Hepatocyte (in vitro differentiated cells): ENCODE measurements at regions not wholly inside any gene's neighbourhood (a gene's known extent, or its start where the extent isn't known, plus 50 kb on each side); places are given as distances from the start of the nearest gene placed in this dataset.

Experiments used
- DNase-seq: peaks from one replicate; pipeline ENCODE4 v3.0.0-alpha.2; 2016; ENCODE audit warnings: low spot score
- H2AFZ ChIP-seq: fragments of 200-600 bp; sonication (generic); 2 replicates; pipeline ENCODE4 v1.6.0; 2016; ENCODE audit warnings: antibody characterized with exemption, mild to moderate bottlenecking
- H3K27ac ChIP-seq: fragments of 200-600 bp; sonication (generic); 2 replicates; pipeline ENCODE4 v1.5.1; 2016; ENCODE audit warnings: mild to moderate bottlenecking
- H3K27me3 ChIP-seq: fragments of 200-600 bp; sonication (generic); 2 replicates; pipeline ENCODE4 v1.6.1; 2016
- H3K36me3 ChIP-seq: fragments of 200-600 bp; sonication (generic); replicated peaks from 2 replicates; pipeline ENCODE4 v1.5.1; 2016; ENCODE audit warnings: low read depth; ENCODE audit not compliant: insufficient read depth
- H3K4me1 ChIP-seq: fragments of 200-600 bp; sonication (generic); 2 replicates; pipeline ENCODE4 v1.5.1; 2016; ENCODE audit warnings: mild to moderate bottlenecking, moderate library complexity; ENCODE audit not compliant: insufficient read depth
- H3K4me2 ChIP-seq: fragments of 200-600 bp; sonication (generic); 2 replicates; pipeline ENCODE4 v1.6.0; 2016
- H3K4me3 ChIP-seq: fragments of 200-600 bp; sonication (generic); 2 replicates; pipeline ENCODE4 v1.5.1; 2016; ENCODE audit warnings: mild to moderate bottlenecking
- H3K79me2 ChIP-seq: fragments of 200-600 bp; sonication (generic); 2 replicates; pipeline ENCODE4 v1.6.0; 2017; ENCODE audit warnings: mild to moderate bottlenecking
- H3K9me2 ChIP-seq: fragments of 200-600 bp; sonication (generic); replicated peaks from 2 replicates; pipeline ENCODE4 v1.6.0; 2017; ENCODE audit warnings: mild to moderate bottlenecking; ENCODE audit not compliant: insufficient read depth
- H3K9me3 ChIP-seq: fragments of 200-600 bp; sonication (generic); 2 replicates; pipeline ENCODE4 v1.5.1; 2016; ENCODE audit warnings: low read depth, mild to moderate bottlenecking
- H4K20me1 ChIP-seq: fragments of 200-600 bp; sonication (generic); 2 replicates; pipeline ENCODE4 v1.6.0; 2016; ENCODE audit warnings: mild to moderate bottlenecking; ENCODE audit not compliant: insufficient read depth, poor library complexity, severe bottlenecking
- EZH2 ChIP-seq: fragments of 200-600 bp; sonication (generic); IDR thresholded peaks from 2 replicates; pipeline ENCODE4 v1.6.1; 2016; ENCODE audit warnings: antibody characterized with exemption, mild to moderate bottlenecking, borderline replicate concordance
- EZH2phosphoT487 ChIP-seq: fragments of 200-600 bp; sonication (generic); IDR thresholded peaks from one replicate; pipeline ENCODE4 v1.6.1; 2018; ENCODE audit warnings: antibody characterized with exemption, mild to moderate bottlenecking, low read depth, moderate library complexity; ENCODE audit not compliant: unreplicated experiment, severe bottlenecking
- WGBS: methylation state at CpG from one replicate; pipeline ENCODE4 v1.1.6; 2016; ENCODE audit warnings: low lambda C conversion rate; ENCODE audit errors: missing lambda C conversion rate; 5-methylcytosine and 5-hydroxymethylcytosine counted together
- TF ChIP-seq, protein P1 (sequence below): fragments of 200-600 bp; sonication (generic); IDR thresholded peaks from 2 replicates; pipeline ENCODE4 v1.5.1; 2016; ENCODE audit warnings: antibody characterized with exemption, mild to moderate bottlenecking; ENCODE audit not compliant: poor library complexity

DNA sequence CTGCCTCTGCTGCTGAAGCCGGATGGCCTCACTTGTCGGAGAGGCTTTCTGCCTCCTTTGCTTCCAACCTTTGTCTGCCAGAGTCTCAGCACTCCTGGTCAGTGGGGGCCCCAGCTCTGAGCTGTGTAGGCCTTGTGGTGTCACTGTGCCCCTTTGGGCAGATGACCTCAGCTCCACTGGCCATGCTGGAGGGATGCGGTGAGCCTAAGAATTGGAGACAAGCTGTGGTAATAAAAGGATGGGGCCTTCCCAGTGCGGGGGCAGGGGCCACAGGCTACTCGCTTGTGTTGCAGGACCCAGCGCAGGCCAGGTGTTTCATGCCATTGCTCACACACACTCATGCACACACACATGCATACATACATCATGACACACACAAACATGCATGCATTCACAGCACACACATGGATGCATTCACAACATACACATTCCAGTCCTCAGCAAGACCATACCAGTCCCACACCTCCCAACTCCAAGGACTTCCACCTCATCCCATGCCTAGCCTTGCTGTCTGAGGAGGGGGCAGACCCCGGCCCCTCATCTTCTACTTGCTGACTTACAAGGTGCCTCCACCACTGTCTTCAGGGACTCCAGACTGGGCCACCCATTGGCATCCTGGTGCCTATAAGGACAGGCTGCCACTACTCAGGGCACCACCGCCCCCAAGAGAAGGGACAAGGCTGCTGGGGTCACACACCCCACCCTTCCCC lies 237.7 kb downstream of the SYK start:
- Histone ChIP-seq H3K4me3 (no peak overlapping the region), H3K4me1 (peaks cover 12% of the 10 kb centered on the region), H4K20me1 (no peaks in the 10 kb centered on the region), H2AFZ (no peak overlapping the region), H3K27ac (no peak overlapping the region), H3K79me2 (no peaks in the 10 kb centered on the region), H3K9me2 (no peaks in the 10 kb centered on the region), H3K9me3 (no peaks in the 10 kb centered on the region), H3K36me3 (no peaks in the 10 kb centered on the region), H3K4me2 (no peak overlapping the region), H3K27me3 (no peaks in the 10 kb centered on the region)
- peak; percentile 3 for DNase-seq
- 98% methylated on average over 8 of the region's 8 CpGs for WGBS
- no peak for TF ChIP-seq EZH2phosphoT487
- no peak for TF ChIP-seq EZH2
- TF ChIP-seq, protein P1, sequence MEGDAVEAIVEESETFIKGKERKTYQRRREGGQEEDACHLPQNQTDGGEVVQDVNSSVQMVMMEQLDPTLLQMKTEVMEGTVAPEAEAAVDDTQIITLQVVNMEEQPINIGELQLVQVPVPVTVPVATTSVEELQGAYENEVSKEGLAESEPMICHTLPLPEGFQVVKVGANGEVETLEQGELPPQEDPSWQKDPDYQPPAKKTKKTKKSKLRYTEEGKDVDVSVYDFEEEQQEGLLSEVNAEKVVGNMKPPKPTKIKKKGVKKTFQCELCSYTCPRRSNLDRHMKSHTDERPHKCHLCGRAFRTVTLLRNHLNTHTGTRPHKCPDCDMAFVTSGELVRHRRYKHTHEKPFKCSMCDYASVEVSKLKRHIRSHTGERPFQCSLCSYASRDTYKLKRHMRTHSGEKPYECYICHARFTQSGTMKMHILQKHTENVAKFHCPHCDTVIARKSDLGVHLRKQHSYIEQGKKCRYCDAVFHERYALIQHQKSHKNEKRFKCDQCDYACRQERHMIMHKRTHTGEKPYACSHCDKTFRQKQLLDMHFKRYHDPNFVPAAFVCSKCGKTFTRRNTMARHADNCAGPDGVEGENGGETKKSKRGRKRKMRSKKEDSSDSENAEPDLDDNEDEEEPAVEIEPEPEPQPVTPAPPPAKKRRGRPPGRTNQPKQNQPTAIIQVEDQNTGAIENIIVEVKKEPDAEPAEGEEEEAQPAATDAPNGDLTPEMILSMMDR = no peak

- WGBS = 94% methylated on average over 8 of the region's 8 CpGs
- Histone ChIP-seq H3K4me2 (no peak overlapping the region), H3K9me3 (no peaks in the 10 kb centered on the region), H3K9me2 (no peaks in the 10 kb centered on the region), H3K4me3 (no peak overlapping the region), H4K20me1 (no peaks in the 10 kb centered on the region), H3K4me1 (peaks cover 12% of the 10 kb centered on the region), H3K79me2 (no peaks in the 10 kb centered on the region), H2AFZ (no peak overlapping the region), H3K36me3 (no peaks in the 10 kb centered on the region), H3K27me3 (no peaks in the 10 kb centered on the region), H3K27ac (no peak overlapping the region)
- TF ChIP-seq, protein P1 = no peak
- TF ChIP-seq EZH2 (no peak), EZH2phosphoT487 (no peak)
- peak; percentile 2 for DNase-seq
These were observed 238.2 kb downstream of the SYK start for GRCh38 chr9:91039835-91040140.

DNA sequence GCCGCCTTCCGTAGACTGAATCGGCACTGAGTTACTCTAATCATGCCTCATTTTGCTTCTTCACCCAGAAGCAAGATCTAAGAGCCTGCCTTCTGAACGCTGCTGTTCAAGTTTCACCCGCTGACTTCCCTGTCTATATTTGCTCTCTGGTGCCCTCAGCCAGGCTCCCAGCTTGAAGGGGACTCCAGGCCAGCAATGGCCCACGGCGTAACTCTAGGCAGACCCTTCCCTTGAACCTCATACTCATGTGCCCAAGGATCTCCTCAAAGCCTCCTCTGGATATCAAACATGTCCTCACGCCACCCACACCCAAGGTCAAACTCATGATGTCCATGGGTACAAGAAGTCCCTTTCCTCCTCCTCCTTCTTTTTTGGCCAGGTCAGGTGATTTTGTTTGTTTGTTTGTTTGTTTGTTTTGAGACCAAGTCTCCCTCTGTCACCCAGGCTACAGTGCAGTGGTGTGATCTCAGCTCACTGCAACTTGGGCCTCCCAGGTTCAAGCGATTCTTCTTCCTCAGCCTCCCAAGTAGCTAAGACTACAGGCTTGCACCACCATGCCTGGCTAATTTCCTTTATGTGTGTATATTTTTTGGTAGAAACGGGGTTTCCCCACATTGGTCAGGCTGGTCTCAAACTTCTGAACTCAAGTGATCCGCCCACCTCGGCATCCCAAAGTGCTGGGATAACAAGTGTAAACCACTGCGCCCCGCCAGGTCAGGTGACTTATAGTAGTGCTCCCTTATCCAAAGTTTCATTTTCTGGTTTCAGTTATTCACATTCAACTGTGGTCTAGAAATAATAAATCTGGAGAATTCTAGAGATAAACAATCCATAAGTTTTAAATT lies 239.0 kb downstream of the SYK start:
- Histone ChIP-seq H3K27me3 (no peaks in the 10 kb centered on the region), H3K9me3 (no peaks in the 10 kb centered on the region), H4K20me1 (no peaks in the 10 kb centered on the region), H3K36me3 (no peaks in the 10 kb centered on the region), H3K4me2 (no peak overlapping the region), H3K79me2 (no peaks in the 10 kb centered on the region), H3K4me1 (peaks cover 12% of the 10 kb centered on the region), H3K9me2 (no peaks in the 10 kb centered on the region), H2AFZ (no peak overlapping the region), H3K27ac (no peak overlapping the region), H3K4me3 (no peak overlapping the region)
- TF ChIP-seq EZH2 = no peak
- TF ChIP-seq, protein P1 = no peak
- no peak for TF ChIP-seq EZH2phosphoT487
- WGBS = 95% methylated on average over 14 of the region's 14 CpGs
- DNase-seq = peak; percentile 3
